Activated naive CD4-positive, alpha-beta T cell treated with anti-CD3 and anti-CD28 coated beads, Interleukin-2, amount 50 U/mL, for 24 hours (primary cell): ENCODE measurements at regions not wholly inside any gene's neighbourhood (a gene's known extent, or its start where the extent isn't known, plus 50 kb on each side); places are given as distances from the start of the nearest gene placed in this dataset.

Experiments used
- H3K27ac Mint-ChIP-seq: one replicate; pipeline ENCODE4 v1.8.0; 2021; ENCODE audit warnings: mild to moderate bottlenecking, mixed read lengths
- H3K27me3 Mint-ChIP-seq: one replicate; pipeline ENCODE4 v1.8.0; 2021; ENCODE audit warnings: mixed read lengths
- H3K36me3 Mint-ChIP-seq: one replicate; pipeline ENCODE4 v1.8.0; 2021; ENCODE audit warnings: mixed read lengths
- H3K4me1 Mint-ChIP-seq: one replicate; pipeline ENCODE4 v1.8.0; 2021; ENCODE audit warnings: mixed read lengths
- H3K4me3 Mint-ChIP-seq: one replicate; pipeline ENCODE4 v1.8.0; 2021; ENCODE audit warnings: mild to moderate bottlenecking, mixed read lengths
- H3K9me3 Mint-ChIP-seq: one replicate; pipeline ENCODE4 v1.8.0; 2021; ENCODE audit warnings: mixed read lengths

GRCh38 chr2:226334981-226335720 lies 464.5 kb downstream of the IRS1 start:
- H3K4me3 Mint-ChIP-seq = no peak overlapping the region
- no peaks in the 10 kb centered on the region for H3K36me3 Mint-ChIP-seq
- peaks cover 2% of the 10 kb centered on the region for H3K27me3 Mint-ChIP-seq
- H3K4me1 Mint-ChIP-seq = no peaks in the 10 kb centered on the region
- H3K9me3 Mint-ChIP-seq = no peaks in the 10 kb centered on the region
- H3K27ac Mint-ChIP-seq = peak overlapping the region; percentile 32

DNA sequence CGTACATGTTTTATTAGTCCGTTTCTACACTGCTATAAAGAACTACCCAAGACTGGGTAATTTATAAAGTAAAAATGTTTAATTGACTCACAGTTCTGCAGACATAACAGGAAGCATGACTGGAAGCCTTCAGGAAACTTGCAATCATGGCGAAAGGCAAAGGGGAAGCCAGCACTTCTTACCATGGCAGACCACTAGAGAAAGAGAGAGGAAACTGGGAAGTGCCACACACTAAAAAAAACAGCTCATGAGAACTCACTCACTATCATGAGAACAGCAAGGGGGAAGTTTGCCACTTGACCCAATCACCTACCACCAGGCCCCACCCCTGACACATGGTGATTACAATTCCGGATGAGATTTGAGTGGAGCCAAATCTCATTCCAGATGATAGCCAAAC lies 466.2 kb downstream of the IRS1 start:
- Mint-ChIP-seq H3K4me1 (no peaks in the 10 kb centered on the region), H3K4me3 (no peak overlapping the region)

GRCh38 chr2:226330206-226330605 lies 469.4 kb downstream of the IRS1 start:
- Mint-ChIP-seq H3K9me3 (no peaks in the 10 kb centered on the region), H3K27me3 (peaks cover 2% of the 10 kb centered on the region), H3K4me1 (no peaks in the 10 kb centered on the region), H3K27ac (no peak overlapping the region), H3K4me3 (no peak overlapping the region), H3K36me3 (no peaks in the 10 kb centered on the region)

More for the DNA sequence above, 466.2 kb downstream of the IRS1 start:
- Mint-ChIP-seq H3K27ac (no peak overlapping the region), H3K36me3 (no peaks in the 10 kb centered on the region), H3K9me3 (no peaks in the 10 kb centered on the region), H3K27me3 (peaks cover 2% of the 10 kb centered on the region)

GRCh38 chr2:226329180-226329579 lies 470.4 kb downstream of the IRS1 start:
- H3K9me3 Mint-ChIP-seq = no peaks in the 10 kb centered on the region
- no peak overlapping the region for H3K4me3 Mint-ChIP-seq
- H3K27me3 Mint-ChIP-seq = peaks cover 2% of the 10 kb centered on the region

DNA sequence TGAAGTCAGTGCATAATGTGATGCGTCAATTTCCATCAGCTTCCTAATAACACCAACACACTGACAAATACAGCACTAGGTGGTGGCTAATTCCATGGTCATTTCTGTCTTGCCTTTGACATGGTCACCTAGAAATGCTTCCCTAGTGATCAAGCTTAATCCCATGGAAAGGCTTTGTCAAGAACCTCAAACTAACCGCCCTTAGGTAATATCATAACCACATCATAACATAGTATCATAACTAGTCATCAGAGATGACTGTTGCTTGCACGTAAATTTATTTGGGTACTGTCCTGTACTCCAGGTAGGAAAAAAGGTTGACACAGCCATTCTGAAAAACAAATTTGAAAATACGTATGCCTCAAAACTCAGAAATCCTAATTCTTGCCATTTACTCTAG lies 471.8 kb downstream of the IRS1 start:
- Mint-ChIP-seq H3K9me3 (no peaks in the 10 kb centered on the region), H3K27me3 (peaks cover 2% of the 10 kb centered on the region), H3K36me3 (no peaks in the 10 kb centered on the region), H3K4me3 (no peak overlapping the region), H3K27ac (no peak overlapping the region), H3K4me1 (no peaks in the 10 kb centered on the region)

More at GRCh38 chr2:226329180-226329579, 470.4 kb downstream of the IRS1 start:
- Mint-ChIP-seq H3K27ac (no peak overlapping the region), H3K36me3 (no peaks in the 10 kb centered on the region), H3K4me1 (no peaks in the 10 kb centered on the region)

- Mint-ChIP-seq H3K9me3 (no peaks in the 10 kb centered on the region), H3K36me3 (no peaks in the 10 kb centered on the region), H3K4me3 (no peak overlapping the region)
These were observed 474.1 kb downstream of the IRS1 start for GRCh38 chr2:226325526-226325925.

DNA sequence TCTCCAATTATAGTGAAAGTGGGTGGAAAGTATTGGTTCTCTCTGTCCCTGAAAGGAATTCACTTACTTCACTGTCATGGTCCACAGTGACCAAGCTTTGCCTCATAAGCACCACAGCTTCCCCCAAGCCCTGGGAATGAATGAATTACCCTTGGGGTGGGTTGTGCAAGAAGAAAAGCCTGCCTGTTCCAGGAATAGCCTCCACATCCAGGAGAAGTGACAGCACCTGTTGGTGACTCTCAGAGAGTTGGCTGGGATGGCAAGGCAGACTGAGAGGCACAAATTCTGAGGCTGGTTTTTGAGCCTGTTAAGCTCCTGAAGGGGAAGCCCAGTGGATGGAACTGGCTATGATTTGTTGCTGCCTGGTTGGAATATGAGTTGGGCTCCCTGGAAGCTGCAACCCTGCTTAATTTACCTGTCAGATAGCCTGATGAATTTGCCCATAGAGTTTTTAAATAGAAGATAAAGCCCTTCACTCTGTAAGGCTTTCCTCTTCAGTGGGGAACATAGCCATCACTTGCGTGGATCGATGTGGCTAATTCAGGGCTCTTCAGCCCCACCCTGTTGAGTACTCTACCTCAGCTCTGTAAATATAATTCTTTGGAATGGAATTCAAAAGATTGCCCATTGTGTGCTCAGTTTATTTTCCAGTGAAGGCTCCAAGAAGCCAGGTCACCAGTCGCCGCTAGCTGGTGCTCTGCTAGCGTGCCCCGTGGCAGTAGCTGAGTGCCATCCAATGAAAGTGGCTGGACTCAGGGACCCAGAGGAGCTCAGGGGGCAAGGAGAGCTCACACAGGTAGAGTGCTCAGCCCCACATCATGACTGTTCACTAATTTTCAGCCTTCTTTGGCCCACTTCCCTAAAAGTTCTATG lies 479.3 kb downstream of the IRS1 start:
- no peak overlapping the region for H3K27ac Mint-ChIP-seq
- H3K4me3 Mint-ChIP-seq = no peak overlapping the region
- H3K36me3 Mint-ChIP-seq = no peaks in the 10 kb centered on the region
- peaks cover 7% of the 10 kb centered on the region for H3K27me3 Mint-ChIP-seq
- no peaks in the 10 kb centered on the region for H3K9me3 Mint-ChIP-seq
- H3K4me1 Mint-ChIP-seq = no peaks in the 10 kb centered on the region

More at GRCh38 chr2:226325526-226325925, 474.1 kb downstream of the IRS1 start:
- Mint-ChIP-seq H3K27ac (no peak overlapping the region), H3K4me1 (no peaks in the 10 kb centered on the region), H3K27me3 (peaks cover 5% of the 10 kb centered on the region)

DNA sequence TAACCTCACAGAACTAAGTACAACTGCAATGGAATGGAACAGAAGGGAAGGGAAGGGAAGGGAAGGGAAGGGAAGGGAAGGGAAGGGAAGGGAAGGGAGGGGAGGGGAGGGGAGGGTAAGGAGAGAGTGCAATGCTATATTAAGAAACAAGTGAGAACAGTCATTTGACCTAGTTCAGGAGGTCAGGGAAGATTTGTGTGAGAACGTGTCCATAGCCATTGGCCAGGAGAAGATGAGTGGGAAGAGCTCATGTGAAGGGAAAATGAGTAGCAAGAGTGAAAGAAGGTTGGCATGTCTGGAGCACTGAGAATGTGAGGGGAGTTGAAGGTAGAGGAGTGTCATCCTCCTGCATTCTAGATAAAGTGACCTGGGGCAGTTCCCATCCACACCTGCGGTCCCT lies 481.6 kb downstream of the IRS1 start:
- no peaks in the 10 kb centered on the region for H3K36me3 Mint-ChIP-seq
- peaks cover 6% of the 10 kb centered on the region for H3K27me3 Mint-ChIP-seq
- no peaks in the 10 kb centered on the region for H3K9me3 Mint-ChIP-seq
- H3K4me3 Mint-ChIP-seq = no peak overlapping the region
- H3K4me1 Mint-ChIP-seq = no peaks in the 10 kb centered on the region
- H3K27ac Mint-ChIP-seq = no peak overlapping the region

DNA sequence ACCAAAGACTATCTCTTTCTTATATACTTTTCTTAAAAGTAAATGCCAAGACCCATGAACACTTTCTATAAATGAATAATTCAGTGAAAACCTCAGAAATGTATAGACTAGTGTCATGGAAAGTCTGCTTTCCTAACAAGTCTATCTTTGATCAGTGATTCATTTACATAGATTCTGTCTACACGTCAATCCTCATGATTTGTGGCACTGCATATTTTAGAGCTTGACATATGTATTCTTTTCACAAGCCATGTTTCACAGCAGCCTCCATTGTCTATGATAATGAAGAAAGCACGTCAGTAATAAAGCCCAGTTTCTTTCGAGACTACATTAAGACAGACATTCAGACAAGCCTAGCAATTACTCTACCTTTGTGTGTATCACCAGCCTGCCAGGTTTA lies 486.6 kb downstream of the IRS1 start:
- Mint-ChIP-seq H3K9me3 (no peaks in the 10 kb centered on the region), H3K4me1 (no peaks in the 10 kb centered on the region), H3K36me3 (no peaks in the 10 kb centered on the region), H3K27ac (no peak overlapping the region), H3K4me3 (no peak overlapping the region), H3K27me3 (no peaks in the 10 kb centered on the region)

DNA sequence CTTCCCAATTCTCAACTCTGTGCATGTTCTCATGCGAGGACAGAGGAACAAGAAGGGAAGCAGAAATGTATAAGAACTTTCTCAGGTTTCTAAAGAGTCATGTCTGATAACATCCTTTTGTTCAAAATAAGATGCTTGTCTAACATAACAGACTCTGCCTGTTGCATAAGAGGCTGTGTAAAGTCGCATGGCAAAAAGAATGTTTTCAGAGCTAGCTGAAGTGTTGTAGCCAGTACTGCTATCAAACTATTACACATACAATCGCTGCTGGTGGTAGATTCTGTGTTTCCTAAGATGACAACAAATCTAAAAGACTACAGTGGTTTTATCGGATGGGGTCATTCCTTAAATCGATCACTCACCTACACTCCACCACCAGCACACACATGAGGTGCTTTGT lies 487.5 kb downstream of the IRS1 start:
- peaks cover 2% of the 10 kb centered on the region for H3K27me3 Mint-ChIP-seq
- H3K36me3 Mint-ChIP-seq = no peaks in the 10 kb centered on the region
- no peak overlapping the region for H3K27ac Mint-ChIP-seq

GRCh38 chr2:226310146-226310545 lies 489.5 kb downstream of the IRS1 start:
- no peaks in the 10 kb centered on the region for H3K4me1 Mint-ChIP-seq
- H3K36me3 Mint-ChIP-seq = no peaks in the 10 kb centered on the region
- peaks cover 3% of the 10 kb centered on the region for H3K27me3 Mint-ChIP-seq
- no peak overlapping the region for H3K27ac Mint-ChIP-seq
- no peak overlapping the region for H3K4me3 Mint-ChIP-seq
- no peaks in the 10 kb centered on the region for H3K9me3 Mint-ChIP-seq

More for the DNA sequence above, 487.5 kb downstream of the IRS1 start:
- Mint-ChIP-seq H3K4me1 (no peaks in the 10 kb centered on the region), H3K4me3 (no peak overlapping the region), H3K9me3 (no peaks in the 10 kb centered on the region)

DNA sequence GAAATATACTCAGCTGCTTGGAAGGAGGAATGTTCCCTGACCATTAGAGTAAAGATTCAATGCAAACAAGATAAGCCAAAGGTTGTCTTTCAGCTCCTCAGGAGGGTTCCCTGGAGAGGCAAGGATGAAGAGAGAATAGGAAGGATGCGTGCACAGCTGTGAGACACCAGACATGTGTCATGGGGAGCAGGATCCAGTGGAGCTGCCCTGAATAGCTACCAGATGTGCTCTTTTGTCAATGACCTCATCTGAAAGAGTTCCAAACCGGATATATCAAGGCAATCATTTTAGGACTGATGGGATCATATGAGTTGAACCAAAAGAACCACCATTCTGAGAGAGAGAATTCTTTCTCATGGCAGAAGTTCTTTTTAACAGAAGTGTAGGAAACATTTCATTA lies 490.6 kb downstream of the IRS1 start:
- peaks cover 3% of the 10 kb centered on the region for H3K27me3 Mint-ChIP-seq
- no peaks in the 10 kb centered on the region for H3K9me3 Mint-ChIP-seq
- no peak overlapping the region for H3K4me3 Mint-ChIP-seq
- no peaks in the 10 kb centered on the region for H3K36me3 Mint-ChIP-seq
- H3K27ac Mint-ChIP-seq = no peak overlapping the region
- peaks cover 4% of the 10 kb centered on the region for H3K4me1 Mint-ChIP-seq

DNA sequence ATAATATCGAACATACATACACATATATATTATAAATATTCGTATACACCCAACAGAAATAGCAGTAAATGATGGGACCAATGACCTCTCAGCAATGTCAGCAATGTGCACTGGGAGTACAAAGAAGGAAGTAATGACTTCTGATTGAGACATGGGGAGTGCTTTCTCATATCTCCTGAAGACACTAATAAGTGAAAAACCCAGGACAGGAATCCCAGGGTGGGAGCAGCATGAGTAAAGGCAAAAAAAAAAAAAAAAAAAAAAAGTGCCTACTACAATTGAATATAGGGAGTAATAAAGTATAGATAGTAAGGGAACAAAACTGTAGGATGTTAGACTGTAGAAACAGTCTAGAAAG lies 491.3 kb downstream of the IRS1 start:
- Mint-ChIP-seq H3K4me1 (peaks cover 4% of the 10 kb centered on the region), H3K27me3 (peaks cover 3% of the 10 kb centered on the region), H3K36me3 (no peaks in the 10 kb centered on the region), H3K4me3 (no peak overlapping the region), H3K9me3 (no peaks in the 10 kb centered on the region), H3K27ac (no peak overlapping the region)

DNA sequence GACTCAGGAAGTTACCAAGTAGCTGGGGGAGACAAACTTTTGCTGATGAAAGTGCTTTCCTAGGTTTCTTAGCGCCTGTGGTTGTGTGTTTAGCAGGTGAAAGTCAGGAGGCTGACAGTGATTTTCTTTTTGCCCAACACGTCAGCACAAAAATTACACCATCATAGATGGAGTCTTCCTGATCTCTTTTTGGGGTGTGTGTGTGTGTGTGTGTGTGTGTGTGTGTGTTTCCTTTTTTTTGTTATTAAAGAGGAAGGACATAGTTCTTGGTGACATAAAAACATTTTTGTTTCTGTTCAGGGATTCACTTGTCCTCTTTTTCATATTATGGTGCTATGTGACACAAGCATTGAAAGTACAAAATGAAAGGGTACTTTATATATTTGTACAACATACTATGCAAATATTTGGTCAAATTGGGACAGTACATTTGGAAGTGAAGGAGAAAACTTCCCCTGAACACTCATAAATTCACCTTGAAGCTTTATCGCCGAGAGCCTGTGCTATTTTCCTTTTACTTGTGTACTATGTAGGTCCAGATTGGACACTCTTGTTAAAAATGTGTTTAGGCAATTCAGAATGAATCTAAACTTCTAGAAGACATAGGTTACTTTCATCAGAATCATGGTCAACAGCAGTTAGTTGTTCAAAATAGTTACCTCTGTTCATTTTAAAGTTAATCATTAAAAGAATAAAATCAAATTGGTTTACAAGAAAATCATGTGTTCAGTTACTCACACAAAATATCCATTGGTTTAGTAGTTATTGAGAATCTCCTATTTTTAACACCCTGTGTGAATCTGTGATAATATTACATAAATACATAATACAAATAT lies 491.9 kb downstream of the IRS1 start:
- Mint-ChIP-seq H3K9me3 (no peaks in the 10 kb centered on the region), H3K4me1 (peaks cover 4% of the 10 kb centered on the region), H3K36me3 (no peaks in the 10 kb centered on the region), H3K27me3 (peaks cover 3% of the 10 kb centered on the region), H3K27ac (no peak overlapping the region), H3K4me3 (no peak overlapping the region)

- Mint-ChIP-seq H3K9me3 (no peaks in the 10 kb centered on the region), H3K36me3 (no peaks in the 10 kb centered on the region), H3K4me1 (peaks cover 4% of the 10 kb centered on the region), H3K27me3 (peaks cover 5% of the 10 kb centered on the region), H3K4me3 (no peak overlapping the region), H3K27ac (no peak overlapping the region)
These were observed 492.7 kb downstream of the IRS1 start for GRCh38 chr2:226306969-226307368.
